IMR-90 (cell line): ENCODE measurements at regions not wholly inside any gene's neighbourhood (a gene's known extent, or its start where the extent isn't known, plus 50 kb on each side); places are given as distances from the start of the nearest gene placed in this dataset.

Source experiments
- BHLHE40 ChIP-seq: fragments of 150-350 bp; IDR thresholded peaks from 2 replicates; pipeline ENCODE4 v1.6.1; 2016; ENCODE audit warnings: mild to moderate bottlenecking, low read depth, low read length
- POLR2A ChIP-seq: IDR thresholded peaks from 2 replicates; pipeline ENCODE4 v1.6.1; 2012; ENCODE audit warnings: mild to moderate bottlenecking, low read depth, low read length
- RAD21 ChIP-seq: IDR thresholded peaks from 2 replicates; pipeline ENCODE4 v1.6.1; 2012; ENCODE audit warnings: low read length, improper control_type of control experiment
- RCOR1 ChIP-seq: IDR thresholded peaks from 2 replicates; pipeline ENCODE4 v1.6.1; 2012; ENCODE audit warnings: mild to moderate bottlenecking, low read length, improper control_type of control experiment; ENCODE audit not compliant: insufficient replicate concordance
- TF ChIP-seq, protein P1 (sequence below): conservative IDR thresholded peaks from 2 replicates; pipeline ENCODE4 v1.5.1; 2012; ENCODE audit warnings: mild to moderate bottlenecking, low read depth, low read length, improper control_type of control experiment
- TF ChIP-seq, protein P2 (sequence below): fragments of 150-350 bp; IDR thresholded peaks from 2 replicates; pipeline ENCODE4 v1.6.1; 2016; ENCODE audit warnings: low read depth, mild to moderate bottlenecking, low read length, moderate library complexity, borderline replicate concordance

DNA sequence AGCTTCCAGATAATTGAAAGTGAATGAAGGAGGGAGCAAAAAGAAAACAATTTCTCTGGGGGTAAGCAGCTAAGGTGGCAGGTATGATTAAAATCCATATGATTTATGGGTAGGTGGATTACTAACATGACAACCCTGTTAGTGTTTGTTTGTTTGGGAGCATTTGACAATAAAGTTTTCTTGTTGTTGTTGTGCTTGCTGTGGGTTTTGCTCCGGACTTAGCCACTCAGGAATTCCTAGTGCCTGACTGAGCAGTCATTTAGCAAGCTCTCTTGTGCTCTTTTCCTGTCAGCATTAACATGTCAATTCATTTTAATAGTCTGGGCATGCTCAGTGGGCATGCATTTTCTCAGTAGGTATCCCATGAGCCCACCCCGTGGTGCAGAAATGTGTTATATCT, 674.8 kb upstream of the ZEB2 start:
- TF ChIP-seq POLR2A (no peak), RAD21 (no peak), RCOR1 (no peak), BHLHE40 (no peak)
- TF ChIP-seq, protein P1, sequence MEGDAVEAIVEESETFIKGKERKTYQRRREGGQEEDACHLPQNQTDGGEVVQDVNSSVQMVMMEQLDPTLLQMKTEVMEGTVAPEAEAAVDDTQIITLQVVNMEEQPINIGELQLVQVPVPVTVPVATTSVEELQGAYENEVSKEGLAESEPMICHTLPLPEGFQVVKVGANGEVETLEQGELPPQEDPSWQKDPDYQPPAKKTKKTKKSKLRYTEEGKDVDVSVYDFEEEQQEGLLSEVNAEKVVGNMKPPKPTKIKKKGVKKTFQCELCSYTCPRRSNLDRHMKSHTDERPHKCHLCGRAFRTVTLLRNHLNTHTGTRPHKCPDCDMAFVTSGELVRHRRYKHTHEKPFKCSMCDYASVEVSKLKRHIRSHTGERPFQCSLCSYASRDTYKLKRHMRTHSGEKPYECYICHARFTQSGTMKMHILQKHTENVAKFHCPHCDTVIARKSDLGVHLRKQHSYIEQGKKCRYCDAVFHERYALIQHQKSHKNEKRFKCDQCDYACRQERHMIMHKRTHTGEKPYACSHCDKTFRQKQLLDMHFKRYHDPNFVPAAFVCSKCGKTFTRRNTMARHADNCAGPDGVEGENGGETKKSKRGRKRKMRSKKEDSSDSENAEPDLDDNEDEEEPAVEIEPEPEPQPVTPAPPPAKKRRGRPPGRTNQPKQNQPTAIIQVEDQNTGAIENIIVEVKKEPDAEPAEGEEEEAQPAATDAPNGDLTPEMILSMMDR = no peak
- TF ChIP-seq, protein P2, sequence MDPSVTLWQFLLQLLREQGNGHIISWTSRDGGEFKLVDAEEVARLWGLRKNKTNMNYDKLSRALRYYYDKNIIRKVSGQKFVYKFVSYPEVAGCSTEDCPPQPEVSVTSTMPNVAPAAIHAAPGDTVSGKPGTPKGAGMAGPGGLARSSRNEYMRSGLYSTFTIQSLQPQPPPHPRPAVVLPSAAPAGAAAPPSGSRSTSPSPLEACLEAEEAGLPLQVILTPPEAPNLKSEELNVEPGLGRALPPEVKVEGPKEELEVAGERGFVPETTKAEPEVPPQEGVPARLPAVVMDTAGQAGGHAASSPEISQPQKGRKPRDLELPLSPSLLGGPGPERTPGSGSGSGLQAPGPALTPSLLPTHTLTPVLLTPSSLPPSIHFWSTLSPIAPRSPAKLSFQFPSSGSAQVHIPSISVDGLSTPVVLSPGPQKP = no peak
